AG04449 (cell line): ENCODE measurements at regions not wholly inside any gene's neighbourhood (a gene's known extent, or its start where the extent isn't known, plus 50 kb on each side); places are given as distances from the start of the nearest gene placed in this dataset.

Source experiments
- CTCF ChIA-PET: fragments of 350-600 bp; formaldehyde crosslinking; extraction: SDS; loops from one replicate; lab custom pipeline; 2021; ENCODE audit warnings: antibody characterized with exemption; lab: Yijun Ruan, JAX
- POLR2A ChIA-PET: fragments of 400-600, 350-600 bp; formaldehyde crosslinking; extraction: SDS; loops from one replicate; lab custom pipeline; 2020; ENCODE audit warnings: antibody characterized with exemption, inconsistent platforms; lab: Yijun Ruan, JAX
- DNase-seq: peaks from one replicate; pipeline ENCODE4 v3.0.0-alpha.2; 2010; ENCODE audit warnings: low read depth, low spot score
- H3K4me3 ChIP-seq: 2 replicates; pipeline ENCODE4 v1.5.1; 2011; ENCODE audit warnings: low read depth, mild to moderate bottlenecking, control low read depth, low read length
- CTCF ChIP-seq: IDR thresholded peaks from one replicate; pipeline ENCODE4 v1.5.1; 2011; ENCODE audit warnings: mild to moderate bottlenecking, moderate library complexity, low read length, control low read depth, inconsistent platforms; ENCODE audit not compliant: insufficient read depth; ENCODE audit errors: missing control alignments

- no peak for DNase-seq
- ChIA-PET CTCF (no interaction called here), POLR2A (no interaction called here)
- TF ChIP-seq CTCF: no peak
- no peak overlapping the region for H3K4me3 ChIP-seq
These were observed 836.5 kb downstream of the PDCD6IP start for GRCh38 chr3:34634939-34635338.

- TF ChIP-seq CTCF: no peak
- ChIA-PET POLR2A (no interaction called here), CTCF (no interaction called here)
These were observed 837.0 kb downstream of the PDCD6IP start for GRCh38 chr3:34635352-34635850.

GRCh38 chr3:34646911-34647460 lies 848.6 kb downstream of the PDCD6IP start:
- CTCF ChIA-PET: no interaction called here

More at GRCh38 chr3:34635352-34635850, 837.0 kb downstream of the PDCD6IP start:
- DNase-seq: no peak
- no peak overlapping the region for H3K4me3 ChIP-seq

GRCh38 chr3:34650131-34650530 lies 851.7 kb downstream of the PDCD6IP start:
- ChIA-PET CTCF (no interaction called here), POLR2A (interaction anchor here (0.6 kb wide), 1 partner anchor 15 kb away, joined by 3 read pairs; no protein-coding TSS in a partner anchor)
- H3K4me3 ChIP-seq: no peak overlapping the region
- TF ChIP-seq CTCF: no peak
- no peak for DNase-seq

More at GRCh38 chr3:34646911-34647460, 848.6 kb downstream of the PDCD6IP start:
- no peak for TF ChIP-seq CTCF
- POLR2A ChIA-PET: no interaction called here
- no peak overlapping the region for H3K4me3 ChIP-seq
- no peak for DNase-seq

- CTCF ChIA-PET: interaction anchor here (1.4 kb wide), 1 partner anchor 785 kb away, joined by 3 read pairs; no protein-coding TSS in a partner anchor
- no peak overlapping the region for H3K4me3 ChIP-seq
- no peak for DNase-seq
- POLR2A ChIA-PET: no interaction called here
- no peak for TF ChIP-seq CTCF
These were observed 870.5 kb downstream of the PDCD6IP start for GRCh38 chr3:34668915-34669314.

GRCh38 chr3:34669490-34669889 lies 871.1 kb downstream of the PDCD6IP start:
- ChIA-PET POLR2A (no interaction called here), CTCF (interaction anchor here (1.4 kb wide), 1 partner anchor 786 kb away, joined by 3 read pairs; no protein-coding TSS in a partner anchor)
- no peak for DNase-seq
- no peak overlapping the region for H3K4me3 ChIP-seq
- no peak for TF ChIP-seq CTCF
